ENCODE measurements at regions not wholly inside any gene's neighbourhood (a gene's known extent, or its start where the extent isn't known, plus 50 kb on each side); places are given as distances from the start of the nearest gene placed in this dataset.

GRCh38 chr9:81832571-81833285, 95.5 kb upstream of the SPATA31D4 start:
- intact Hi-C loops (cut with DNase I) = no loop called here
- TF ChIP-seq CTCF (IDR thresholded peaks at IDR 0.05) = no peak
- Histone ChIP-seq H3K4me3 (no peak overlapping the region), H3K9me3 (no peaks in the 10 kb centered on the region), H3K27ac (no peak overlapping the region), H3K36me3 (no peaks in the 10 kb centered on the region), H3K27me3 (ENCODE audit: low read depth) (no peaks in the 10 kb centered on the region), H3K4me1 (no peaks in the 10 kb centered on the region)
- no peak for DNase-seq
- ATAC-seq = no peak

GRCh38 chr9:81833563-81834345, 94.5 kb upstream of the SPATA31D4 start:
- Histone ChIP-seq H3K4me3 (no peak overlapping the region), H3K27ac (no peak overlapping the region), H3K4me1 (no peaks in the 10 kb centered on the region), H3K27me3 (ENCODE audit: low read depth) (no peaks in the 10 kb centered on the region), H3K36me3 (no peaks in the 10 kb centered on the region), H3K9me3 (no peaks in the 10 kb centered on the region)
- no peak for TF ChIP-seq CTCF (IDR thresholded peaks at IDR 0.05)
- no peak for ATAC-seq
- intact Hi-C loops (cut with DNase I) = no loop called here
- no peak for DNase-seq

- intact Hi-C loops (cut with DNase I) = no loop called here
- Histone ChIP-seq H3K36me3 (no peaks in the 10 kb centered on the region), H3K4me3 (no peak overlapping the region), H3K9me3 (no peaks in the 10 kb centered on the region), H3K4me1 (no peaks in the 10 kb centered on the region), H3K27ac (no peak overlapping the region), H3K27me3 (ENCODE audit: low read depth) (no peaks in the 10 kb centered on the region)
- TF ChIP-seq CTCF (IDR thresholded peaks at IDR 0.05) = no peak
- DNase-seq = no peak
- no peak for ATAC-seq
These were observed 86.9 kb upstream of the SPATA31D4 start for GRCh38 chr9:81841333-81841732.

- H3K4me3 ChIP-seq = no peak overlapping the region
- ATAC-seq (no peak), DNase-seq (no peak)
- H3K4me1 ChIP-seq = no peaks in the 10 kb centered on the region
- no peak overlapping the region for H3K27ac ChIP-seq
- H3K36me3 ChIP-seq = no peaks in the 10 kb centered on the region
- no peak for TF ChIP-seq CTCF (IDR thresholded peaks at IDR 0.05)
- intact Hi-C loops (cut with DNase I) = no loop called here
- no peaks in the 10 kb centered on the region for H3K9me3 ChIP-seq
- no peaks in the 10 kb centered on the region for H3K27me3 ChIP-seq (ENCODE audit: low read depth)
These were observed 84.1 kb upstream of the SPATA31D4 start for GRCh38 chr9:81844131-81844567.

- Histone ChIP-seq H3K4me1 (no peaks in the 10 kb centered on the region), H3K27me3 (ENCODE audit: low read depth) (no peaks in the 10 kb centered on the region)
- intact Hi-C loops (cut with DNase I) = no loop called here
These were observed 80.9 kb upstream of the SPATA31D4 start for GRCh38 chr9:81847181-81847915.

More at GRCh38 chr9:81847181-81847915, 80.9 kb upstream of the SPATA31D4 start:
- no peak for TF ChIP-seq CTCF (IDR thresholded peaks at IDR 0.05)
- ATAC-seq (no peak), DNase-seq (no peak)
- Histone ChIP-seq H3K27ac (no peak overlapping the region), H3K4me3 (no peak overlapping the region), H3K9me3 (no peaks in the 10 kb centered on the region), H3K36me3 (no peaks in the 10 kb centered on the region)
